OCI-LY7 (cell line): ENCODE measurements at regions not wholly inside any gene's neighbourhood (a gene's known extent, or its start where the extent isn't known, plus 50 kb on each side); places are given as distances from the start of the nearest gene placed in this dataset.

Experiments
- EZH2phosphoT487 ChIP-seq: fragments of 200-600 bp; sonication (generic); IDR thresholded peaks from 2 replicates; pipeline ENCODE4 v1.6.1; 2018; ENCODE audit warnings: low read depth, borderline replicate concordance, mild to moderate bottlenecking, mixed run types, antibody characterized with exemption, low read length, moderate library complexity, mixed read lengths
- TF ChIP-seq, protein P1 (sequence below): fragments of 200-600 bp; sonication (generic); conservative IDR thresholded peaks from 2 replicates; pipeline ENCODE4 v1.5.1; 2014; ENCODE audit warnings: mild to moderate bottlenecking, antibody characterized with exemption, low read length, moderate library complexity, mixed read lengths

- TF ChIP-seq EZH2phosphoT487 = no peak
- TF ChIP-seq, protein P1, sequence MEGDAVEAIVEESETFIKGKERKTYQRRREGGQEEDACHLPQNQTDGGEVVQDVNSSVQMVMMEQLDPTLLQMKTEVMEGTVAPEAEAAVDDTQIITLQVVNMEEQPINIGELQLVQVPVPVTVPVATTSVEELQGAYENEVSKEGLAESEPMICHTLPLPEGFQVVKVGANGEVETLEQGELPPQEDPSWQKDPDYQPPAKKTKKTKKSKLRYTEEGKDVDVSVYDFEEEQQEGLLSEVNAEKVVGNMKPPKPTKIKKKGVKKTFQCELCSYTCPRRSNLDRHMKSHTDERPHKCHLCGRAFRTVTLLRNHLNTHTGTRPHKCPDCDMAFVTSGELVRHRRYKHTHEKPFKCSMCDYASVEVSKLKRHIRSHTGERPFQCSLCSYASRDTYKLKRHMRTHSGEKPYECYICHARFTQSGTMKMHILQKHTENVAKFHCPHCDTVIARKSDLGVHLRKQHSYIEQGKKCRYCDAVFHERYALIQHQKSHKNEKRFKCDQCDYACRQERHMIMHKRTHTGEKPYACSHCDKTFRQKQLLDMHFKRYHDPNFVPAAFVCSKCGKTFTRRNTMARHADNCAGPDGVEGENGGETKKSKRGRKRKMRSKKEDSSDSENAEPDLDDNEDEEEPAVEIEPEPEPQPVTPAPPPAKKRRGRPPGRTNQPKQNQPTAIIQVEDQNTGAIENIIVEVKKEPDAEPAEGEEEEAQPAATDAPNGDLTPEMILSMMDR = no peak
These were observed 913.9 kb upstream of the NDST4 start for GRCh38 chr4:116027311-116027710.
